ENCODE measurements at regions not wholly inside any gene's neighbourhood (a gene's known extent, or its start where the extent isn't known, plus 50 kb on each side); places are given as distances from the start of the nearest gene placed in this dataset.

DNA sequence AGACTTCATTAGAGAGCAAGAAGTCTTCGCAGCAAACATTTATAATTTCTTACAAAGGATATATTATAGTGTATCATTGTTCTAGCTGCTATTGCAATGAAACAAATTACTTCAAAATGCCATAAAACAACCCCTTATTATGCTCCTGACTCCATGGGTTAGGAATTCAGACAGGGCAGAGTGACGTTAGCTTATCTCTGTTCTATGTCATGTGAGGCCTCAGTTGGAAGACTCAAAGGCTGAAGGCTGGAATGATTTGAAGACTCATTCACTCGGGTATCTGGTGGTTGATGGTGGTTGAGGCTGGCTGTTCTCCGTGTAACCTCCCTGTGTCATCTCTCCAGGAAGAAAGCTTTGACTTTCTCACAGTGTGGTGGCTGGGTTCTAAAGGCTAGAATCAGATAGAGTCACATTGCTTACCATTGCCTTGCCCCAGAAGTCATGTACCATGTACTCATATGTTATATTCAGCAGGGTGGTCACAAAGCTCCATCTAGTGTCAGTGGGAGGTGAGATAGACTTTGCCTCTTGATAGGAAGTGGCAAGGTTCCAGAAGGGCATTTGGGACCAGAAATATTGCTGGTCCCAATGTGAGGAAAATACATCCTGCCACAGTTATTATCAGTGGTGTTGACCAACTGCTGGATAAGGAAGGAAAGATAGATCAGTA is 226.9 kb downstream of the TMEM38B start:
- DNase-seq (ENCODE audit: low read depth): no peak

DNA sequence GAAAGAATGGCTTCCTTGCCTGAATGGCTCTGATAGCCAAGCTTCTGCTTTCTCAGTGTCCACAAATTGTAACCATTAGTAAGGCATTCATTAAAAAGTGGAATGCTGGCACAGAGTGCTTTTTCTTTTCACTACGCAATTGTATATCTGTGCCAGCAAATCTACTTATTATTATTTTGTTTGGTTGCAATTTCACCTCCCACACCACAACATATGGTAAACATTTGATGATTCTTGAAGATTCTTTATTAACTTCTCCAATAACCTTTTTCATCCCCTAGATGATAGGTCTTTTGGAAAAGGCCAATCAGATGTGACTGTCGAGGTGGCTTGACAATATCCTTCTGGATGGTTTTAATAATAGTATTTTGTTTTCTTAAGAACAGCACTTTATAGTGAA is 234.1 kb downstream of the TMEM38B start:
- no peak for DNase-seq (ENCODE audit: low read depth)

DNA sequence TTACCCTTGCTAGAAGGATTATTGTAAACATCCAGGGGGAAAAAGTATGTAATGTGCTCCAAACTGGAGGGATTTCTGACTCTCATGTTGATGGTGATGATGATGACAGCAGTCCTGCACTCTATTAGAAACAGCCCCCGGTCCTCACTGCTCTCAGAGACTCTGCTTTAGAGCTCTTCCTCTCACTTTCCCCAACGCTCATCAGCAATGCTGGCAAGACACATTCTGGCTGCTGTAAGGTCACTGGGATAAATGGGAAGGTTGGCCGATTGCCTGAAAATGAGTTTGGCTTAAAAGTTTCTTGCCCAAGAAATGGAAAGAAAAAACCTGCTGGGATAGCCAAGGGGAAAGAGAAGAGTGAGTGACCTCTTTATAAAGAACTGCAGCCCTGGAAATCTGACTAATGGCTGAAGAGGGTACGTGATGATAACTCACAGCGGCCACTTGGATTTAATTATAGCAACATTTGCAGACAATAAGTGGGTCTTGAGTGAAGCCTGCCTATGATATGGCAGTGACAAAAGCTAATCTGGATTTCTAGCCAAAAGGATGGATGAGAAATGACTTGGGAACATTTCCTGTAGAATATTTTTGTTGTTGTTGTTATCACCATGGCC is 235.8 kb downstream of the TMEM38B start:
- DNase-seq (ENCODE audit: low read depth): no peak

DNA sequence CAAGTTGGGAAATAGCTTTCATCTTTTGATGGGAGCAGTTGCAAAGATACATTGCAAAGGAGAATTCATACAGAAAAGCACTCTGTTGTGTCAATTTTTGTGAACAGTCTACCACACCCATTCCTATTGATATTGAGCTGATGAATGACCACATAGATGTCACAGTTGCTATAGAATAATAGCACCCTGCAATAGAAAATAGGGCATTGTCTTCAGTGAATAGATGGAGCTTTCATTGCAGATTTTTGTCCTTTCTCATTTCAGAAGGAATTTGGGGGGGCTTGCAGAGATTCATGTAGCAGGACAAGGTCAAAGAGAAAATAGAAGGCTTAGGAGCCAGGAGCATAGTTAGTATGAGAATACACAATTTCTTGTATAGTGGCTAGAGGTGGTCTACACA is 237.9 kb downstream of the TMEM38B start:
- no peak for DNase-seq (ENCODE audit: low read depth)

DNA sequence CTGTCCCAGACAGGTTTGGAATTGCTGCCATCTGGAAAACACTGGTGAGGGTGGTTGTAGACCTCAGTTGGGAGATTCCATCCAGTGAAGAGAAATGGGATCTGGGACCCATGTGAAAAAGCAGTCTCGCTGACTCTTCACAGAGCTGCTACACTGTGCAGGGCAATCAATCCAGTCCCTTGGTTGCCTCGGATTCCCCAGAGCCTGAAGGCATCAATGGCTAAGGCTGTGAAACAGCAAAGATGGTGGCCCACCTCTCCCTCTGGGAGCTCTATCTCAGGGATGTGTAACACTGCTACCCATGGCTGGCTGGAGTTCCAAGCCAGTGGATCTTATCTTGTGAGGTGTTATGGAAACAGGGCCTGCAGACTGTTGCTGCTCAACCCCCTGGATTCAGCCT is 256.1 kb downstream of the TMEM38B start:
- DNase-seq (ENCODE audit: low read depth): no peak

DNA sequence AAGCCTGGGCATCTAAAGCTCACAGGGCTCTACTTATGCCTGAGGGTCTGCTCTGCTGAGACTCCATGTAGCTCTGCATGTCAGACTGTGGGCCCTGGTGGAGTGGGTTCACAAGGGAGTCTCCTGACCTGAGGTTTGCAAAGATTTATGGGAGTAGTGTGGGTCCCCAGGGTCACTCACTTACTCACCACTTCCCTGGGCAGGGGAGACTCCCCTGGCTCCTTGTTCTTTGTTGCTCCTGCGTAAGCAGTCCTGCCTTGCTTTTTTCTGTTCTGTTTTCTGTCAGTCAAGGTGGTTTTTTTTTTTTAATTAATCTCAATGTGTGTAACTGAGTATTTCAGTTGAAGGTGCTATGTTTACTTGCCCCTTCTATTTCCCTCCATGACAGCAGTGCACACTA is 256.6 kb downstream of the TMEM38B start:
- DNase-seq (ENCODE audit: low read depth): no peak

DNA sequence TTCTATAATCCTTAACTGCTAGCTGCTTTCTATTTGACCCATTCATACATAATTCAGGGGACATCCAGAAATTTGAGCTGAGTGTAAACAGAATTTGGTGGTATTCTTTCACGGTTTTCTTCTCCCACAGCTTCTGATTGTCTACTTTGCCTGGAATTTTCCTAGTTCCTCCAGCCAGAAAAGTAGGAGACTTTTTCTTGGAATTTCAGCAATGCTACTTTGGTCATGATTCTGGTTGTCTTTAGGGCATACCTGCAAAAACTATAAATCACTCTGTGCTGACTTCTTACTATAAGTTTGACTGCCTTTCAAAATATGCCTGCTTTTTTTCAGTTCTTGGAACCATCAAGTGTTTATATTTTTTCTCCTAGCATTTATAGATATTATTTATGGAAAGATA is 260.2 kb downstream of the TMEM38B start:
- no peak for DNase-seq (ENCODE audit: low read depth)

DNA sequence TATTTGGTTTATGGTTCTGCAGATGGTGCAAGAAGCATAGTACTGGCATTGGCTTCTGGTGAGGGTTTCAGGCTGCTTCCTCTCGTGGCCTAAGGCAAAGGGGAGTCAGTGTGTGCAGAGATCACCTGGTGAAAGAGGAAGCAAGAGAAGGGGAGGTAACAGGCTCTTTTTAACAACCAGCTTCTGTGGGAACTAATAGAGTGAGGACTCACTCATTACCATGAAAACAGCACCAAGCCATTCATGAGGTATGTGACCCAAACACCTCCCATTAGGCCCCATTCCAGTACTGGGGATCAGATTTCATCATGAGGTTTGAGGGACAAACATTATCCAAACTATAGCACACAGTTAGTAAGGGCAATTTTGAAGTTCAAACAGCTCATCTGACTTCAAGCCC is 263.5 kb downstream of the TMEM38B start:
- no peak for DNase-seq (ENCODE audit: low read depth)

DNA sequence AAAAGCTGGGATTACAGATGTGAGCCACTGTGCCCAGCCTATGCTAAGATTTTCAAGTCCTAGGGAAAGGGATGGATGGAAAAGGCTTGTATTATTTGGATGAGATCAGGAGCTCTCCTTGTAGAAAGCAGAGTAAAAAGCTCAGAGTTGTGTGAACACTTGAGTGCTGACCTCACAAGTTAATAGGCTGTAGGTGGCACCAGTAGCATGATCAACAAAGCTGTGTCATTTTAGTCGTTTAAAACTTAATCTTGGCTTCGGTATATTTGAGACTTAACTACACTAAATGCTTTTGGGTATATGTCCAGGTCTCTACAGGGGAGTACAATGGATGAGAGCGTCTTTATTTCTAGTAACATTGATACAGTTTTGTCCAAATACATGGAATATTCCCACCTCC is 264.2 kb downstream of the TMEM38B start:
- no peak for DNase-seq (ENCODE audit: low read depth)

DNA sequence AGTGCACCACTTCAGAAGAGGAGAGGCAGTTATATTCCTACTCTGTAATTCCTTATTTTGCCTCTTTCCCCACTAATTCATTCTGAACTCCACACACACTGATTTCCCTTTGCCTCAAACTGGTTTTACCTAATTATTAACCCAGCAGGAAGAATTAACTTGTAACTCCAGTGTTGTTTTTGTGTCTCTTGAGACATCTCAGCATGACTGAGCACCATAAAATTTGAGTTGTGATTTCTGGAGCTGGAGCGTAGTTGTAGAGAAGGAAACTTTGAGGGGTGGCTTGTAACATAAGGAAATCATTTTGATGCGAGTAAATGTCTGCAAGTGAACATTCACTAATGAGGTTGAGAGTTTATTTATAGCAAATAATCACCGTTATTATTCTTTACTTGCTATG is 265.2 kb downstream of the TMEM38B start:
- no peak for DNase-seq (ENCODE audit: low read depth)

DNA sequence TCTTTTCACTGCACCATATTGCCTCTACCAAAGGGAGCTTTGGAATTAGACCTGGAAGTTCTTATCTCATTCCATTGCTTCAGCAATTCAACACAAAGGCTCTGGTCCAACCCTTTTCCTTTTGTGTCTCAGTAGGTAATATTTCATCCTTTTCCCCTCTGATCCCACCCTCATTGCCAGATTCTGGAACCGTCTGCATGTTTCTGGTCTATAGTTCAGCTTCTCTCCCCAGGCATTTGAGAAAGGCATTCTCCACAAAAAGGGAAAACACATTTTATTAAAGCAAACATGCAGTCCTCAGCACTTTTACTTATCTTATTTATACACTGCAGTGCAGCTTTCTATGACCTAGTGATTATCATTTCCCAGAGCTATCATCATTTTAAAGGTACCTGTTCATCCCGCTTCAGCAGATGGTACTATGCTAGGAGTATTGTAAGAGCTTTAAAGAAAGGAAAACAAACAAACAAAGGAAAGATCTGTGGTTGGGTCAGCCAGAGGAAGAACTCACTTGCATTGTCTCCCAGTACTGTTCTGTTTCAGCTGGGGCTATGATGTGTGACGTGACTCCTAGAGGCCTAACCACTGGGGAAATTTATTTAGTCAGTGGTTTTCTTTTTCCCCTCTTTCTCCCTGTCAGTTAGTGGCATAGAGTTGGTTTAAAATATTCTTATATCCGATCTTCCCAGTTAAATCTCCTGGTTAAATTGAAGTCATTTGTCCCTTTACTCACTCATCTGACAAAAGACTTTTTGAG is 269.2 kb downstream of the TMEM38B start:
- DNase-seq (ENCODE audit: low read depth): no peak

DNA sequence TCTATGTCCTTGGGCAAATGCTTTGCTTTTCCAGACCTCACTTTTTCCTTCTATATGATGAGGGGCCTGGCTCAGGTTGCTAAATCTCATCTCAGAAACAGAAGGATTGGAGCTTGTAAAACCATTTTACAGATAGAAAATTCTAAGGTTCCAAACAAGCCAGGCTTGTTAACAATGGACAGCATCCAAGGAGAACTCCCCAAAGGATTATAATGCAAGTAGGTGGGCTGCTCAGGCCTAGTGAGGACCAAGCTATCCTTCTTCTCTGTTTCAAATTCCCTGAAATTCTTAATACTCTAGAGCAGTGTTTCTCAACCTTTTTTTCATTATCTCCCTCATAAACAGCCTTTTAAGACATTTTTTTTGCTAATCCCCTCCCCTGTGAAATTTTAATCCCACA is 269.8 kb downstream of the TMEM38B start:
- DNase-seq (ENCODE audit: low read depth): no peak

DNA sequence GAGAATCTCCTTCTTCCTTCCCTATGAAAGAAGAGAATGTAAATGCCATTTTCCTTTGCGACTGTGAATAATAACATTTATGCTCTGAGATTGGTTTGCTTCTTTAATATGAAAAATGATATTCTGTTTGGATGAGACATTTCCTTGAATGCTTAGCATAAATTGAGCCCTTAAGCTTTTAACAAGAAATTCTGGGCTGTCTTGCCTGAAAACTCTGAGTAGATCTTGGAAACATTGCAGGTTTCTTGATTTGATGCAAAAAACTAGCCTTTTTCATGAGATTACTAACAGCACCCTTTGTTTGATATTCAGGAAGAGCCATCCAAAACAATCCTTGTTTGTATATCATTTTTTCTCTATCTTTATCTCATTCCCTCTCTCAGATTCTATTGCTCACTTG is 272.5 kb downstream of the TMEM38B start:
- no peak for DNase-seq (ENCODE audit: low read depth)

DNA sequence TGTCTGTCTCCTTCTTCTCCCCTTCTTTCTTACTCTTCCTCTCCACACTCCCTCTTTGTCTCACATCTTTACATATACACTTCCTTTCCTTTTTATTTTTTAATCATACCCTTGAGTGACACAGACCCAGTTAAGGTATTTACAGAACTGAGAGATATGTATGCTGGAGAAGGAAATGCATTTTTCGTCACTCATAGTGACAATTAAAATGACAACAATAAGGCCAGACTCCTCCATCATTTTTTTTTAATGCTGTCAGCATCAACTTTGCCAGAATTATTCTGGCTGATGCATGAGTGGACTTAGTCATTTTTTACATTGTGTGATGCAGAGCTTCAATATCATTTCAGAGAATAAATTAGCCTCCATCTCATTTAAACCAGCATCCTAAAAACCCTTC is 272.9 kb downstream of the TMEM38B start:
- no peak for DNase-seq (ENCODE audit: low read depth)

DNA sequence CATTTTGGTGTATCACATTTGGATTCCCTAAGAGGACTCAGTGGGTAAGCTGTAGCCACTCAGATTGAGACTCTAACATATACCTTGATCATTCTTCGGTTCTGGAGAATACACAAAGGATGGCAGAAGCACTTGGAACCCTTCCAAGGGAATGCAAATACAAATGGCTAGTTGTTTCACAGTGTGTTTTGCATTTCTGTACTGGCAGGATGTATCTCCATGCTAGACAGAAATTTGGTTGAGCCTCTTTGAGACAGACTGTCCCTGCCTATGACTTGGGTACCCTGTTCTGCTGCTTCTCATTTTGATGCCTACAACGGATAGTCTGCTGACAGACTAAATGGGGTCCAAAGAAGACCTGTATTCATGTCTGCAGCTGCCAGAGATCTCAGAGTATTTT is 273.5 kb downstream of the TMEM38B start:
- no peak for DNase-seq (ENCODE audit: low read depth)

DNA sequence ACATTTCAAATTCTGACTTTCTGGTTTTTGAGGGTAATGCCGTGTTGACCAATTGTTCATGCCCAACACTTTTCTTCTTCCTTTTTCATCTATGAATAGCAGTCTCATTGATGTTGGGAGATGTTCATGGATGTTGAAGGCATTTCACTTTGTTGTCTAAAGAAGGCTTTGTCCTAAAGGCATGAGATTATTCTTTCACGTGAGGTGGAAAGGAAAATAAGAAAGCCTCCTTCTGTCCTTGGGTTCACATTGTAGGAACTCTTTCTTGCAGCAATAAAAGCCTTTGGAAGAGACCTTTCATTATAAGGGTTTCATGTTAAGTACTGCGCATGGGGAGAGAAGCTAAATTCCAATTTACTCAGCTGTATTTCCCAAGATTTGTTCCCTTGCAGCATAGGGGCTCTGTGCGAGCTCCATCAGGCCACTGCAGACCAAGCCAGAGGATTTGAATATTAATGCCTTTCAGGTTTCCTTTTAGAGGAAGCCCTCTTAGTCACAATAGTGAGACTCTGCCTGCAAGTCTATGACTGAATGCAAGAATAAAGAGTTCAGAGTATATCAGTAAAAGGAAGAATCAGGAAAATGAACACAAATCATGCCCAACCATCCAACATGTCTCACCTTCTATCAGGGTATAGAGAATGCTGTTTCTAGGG is 274.6 kb downstream of the TMEM38B start:
- no peak for DNase-seq (ENCODE audit: low read depth)

DNA sequence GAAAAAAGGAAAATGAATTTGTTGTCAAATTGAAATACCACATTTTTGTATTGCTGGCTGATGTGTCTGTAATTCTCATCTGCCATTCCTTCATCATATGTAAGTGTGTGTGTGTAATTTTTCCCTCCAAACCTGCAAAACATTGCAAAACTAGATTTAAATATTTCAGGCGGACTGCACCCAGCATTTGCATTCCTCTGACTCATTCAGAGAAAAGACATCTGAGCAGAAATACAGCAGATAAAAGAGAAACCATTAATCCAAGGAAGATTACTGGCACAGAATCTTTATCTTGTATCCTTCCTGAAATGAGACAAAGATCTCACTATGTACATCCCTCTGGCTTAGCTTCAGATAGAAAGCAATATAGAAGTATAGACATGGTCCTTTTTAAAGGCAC is 275.3 kb downstream of the TMEM38B start:
- DNase-seq (ENCODE audit: low read depth): no peak

DNA sequence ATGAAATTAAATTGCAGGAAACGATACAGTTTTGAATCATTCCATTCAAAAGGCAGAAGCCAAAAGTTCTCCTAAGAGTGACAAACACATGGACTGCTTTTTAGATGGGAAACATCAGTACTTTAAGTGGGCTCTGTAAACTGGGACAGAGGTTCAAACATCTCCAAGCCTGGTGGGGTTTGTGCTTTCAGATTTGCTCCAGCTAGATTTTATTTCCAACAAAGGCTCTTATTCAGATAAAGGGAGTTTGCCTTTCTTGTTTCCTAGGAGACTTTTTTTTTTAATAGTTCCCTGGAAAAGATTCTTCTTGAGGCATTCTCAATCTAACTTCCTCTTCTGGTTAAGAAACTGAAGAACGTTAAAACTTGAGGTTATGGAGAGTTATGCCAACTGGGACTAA is 277.6 kb downstream of the TMEM38B start:
- DNase-seq (ENCODE audit: low read depth): no peak

DNA sequence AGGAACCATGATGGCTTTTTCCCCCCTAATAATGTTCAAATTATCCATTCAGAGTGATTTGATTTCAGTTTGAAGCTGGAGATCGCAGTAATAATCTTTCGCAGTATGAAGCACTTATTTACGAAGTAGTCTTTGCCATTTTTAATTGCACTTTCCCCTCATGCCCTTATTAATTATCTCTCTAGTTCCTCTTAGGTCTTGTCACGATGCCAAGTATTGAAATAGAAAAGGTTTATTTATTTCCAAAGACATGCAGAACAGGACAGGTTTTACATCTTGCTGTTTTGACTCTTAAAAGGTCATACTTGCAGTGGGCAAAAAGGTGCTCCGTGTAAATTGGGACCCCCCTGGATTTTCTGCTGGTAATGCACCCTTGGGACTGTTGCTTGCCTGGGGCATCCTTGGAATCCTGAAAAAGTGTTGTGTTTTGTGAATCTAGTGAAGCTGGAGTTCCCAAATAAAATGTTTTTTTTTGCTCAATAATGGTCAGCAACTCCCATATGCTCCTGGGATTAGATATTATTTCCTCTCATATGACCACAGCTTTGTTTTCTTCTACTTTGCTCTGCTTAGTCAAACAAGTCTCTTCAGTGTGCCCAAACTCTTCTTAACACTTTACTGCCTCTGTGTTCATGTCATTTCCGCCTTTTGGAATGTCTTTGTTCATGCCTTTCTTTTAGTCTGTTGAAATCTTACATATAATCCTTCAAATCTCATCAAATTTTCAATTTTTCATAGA is 278.3 kb downstream of the TMEM38B start:
- DNase-seq (ENCODE audit: low read depth): no peak

DNA sequence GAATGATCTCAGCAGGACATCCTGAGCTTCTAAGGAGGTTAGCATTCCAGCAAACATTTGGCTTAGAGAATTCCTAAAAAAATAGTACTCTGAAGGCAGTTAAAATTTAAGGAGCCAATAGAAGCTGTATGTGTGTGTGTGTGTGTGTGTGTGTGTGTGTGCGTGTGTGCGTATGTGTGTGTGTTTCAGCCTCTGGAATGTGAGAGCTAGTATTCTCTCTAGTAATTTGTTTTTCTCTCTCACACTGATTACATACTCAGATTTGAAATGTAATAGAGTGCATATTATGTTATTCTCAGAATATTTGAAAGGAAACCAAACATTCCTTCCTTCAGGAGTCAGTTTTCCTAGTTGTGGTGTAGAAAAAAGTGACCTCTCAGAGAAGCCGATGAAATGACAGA is 279.6 kb downstream of the TMEM38B start:
- peak; percentile 5 for DNase-seq (ENCODE audit: low read depth)

DNA sequence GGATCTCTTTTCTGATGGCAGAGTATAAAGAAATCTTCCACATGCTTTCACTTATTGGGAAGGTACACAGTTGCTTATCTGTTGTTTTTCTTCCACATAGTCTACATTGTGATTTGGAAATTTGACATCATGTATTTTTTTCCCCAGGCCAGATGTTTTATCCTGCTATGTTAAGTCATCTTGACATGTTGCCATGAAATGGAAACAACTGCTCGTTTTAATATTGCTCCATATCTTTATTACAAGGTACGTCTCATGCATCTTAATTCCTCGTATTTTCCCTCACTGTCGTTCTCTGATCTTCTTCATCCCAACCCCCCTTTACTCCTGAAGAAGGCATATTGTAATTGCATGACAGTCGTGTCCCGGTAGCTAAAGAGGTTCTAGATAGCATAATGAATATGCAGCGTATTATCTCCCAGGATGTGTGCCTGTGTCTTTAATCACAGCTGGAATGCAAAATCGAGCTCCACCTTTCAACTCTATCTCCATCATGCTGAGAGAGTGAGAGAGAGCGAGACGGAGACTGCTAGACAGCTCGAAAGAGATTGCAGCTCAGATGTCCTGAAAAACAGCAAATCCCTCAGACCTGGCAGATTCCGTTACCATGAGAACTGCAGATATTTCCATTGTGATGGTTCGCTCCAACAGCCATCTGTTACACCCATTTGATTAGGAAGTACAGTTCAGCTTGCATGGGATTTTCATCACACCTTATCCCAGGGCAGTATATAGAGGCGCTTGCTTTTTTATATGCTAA is 281.7 kb downstream of the TMEM38B start:
- no peak for DNase-seq (ENCODE audit: low read depth)

DNA sequence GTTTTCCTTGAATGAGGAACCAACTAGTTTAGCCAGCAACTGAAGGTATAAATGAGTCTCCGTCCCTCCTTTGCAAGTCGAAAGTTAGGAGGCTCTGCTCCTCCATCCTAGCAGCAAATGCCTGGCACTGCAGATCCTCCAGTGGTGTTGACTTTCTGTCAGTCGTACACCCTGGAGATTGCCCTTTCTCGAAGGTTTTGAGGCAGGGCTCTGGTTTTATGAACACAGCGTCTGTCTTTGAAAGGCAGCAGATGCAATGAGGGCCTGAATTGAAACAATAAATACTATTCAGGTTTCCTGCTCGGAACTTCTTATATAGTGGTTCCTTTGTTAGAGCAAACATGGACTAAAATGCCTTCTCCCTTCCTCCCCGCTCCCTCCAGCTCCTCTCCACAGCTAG is 284.0 kb downstream of the TMEM38B start:
- no peak for DNase-seq (ENCODE audit: low read depth)
